ENCODE measurements at regions not wholly inside any gene's neighbourhood (a gene's known extent, or its start where the extent isn't known, plus 50 kb on each side); places are given as distances from the start of the nearest gene placed in this dataset.
"Not testable (repeated sequence)": the region's sequence is repeated elsewhere in the genome, so short reads cannot be mapped to it uniquely, and the experiment has no call there.

DNA sequence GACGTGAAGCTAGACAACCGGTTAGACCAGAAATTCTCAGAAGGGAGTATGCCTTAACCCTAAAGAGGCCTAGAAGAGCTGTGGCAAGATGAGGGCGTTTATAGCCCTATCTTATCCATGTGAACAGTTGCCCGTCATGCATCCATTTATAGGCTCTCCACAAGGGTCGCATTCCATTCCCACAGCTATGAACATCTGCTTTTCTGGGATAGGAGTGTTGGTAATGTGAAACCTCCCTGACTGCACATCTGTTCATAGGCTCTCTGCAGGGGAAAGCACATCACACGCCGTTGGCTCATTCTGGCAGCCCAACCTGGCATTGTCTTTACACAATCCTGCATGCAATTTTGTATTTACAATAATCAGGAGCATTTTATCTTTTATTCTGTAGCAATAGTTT is 485.6 kb downstream of the ACTR3B start:
- not testable (repeated sequence) for DNase-seq

DNA sequence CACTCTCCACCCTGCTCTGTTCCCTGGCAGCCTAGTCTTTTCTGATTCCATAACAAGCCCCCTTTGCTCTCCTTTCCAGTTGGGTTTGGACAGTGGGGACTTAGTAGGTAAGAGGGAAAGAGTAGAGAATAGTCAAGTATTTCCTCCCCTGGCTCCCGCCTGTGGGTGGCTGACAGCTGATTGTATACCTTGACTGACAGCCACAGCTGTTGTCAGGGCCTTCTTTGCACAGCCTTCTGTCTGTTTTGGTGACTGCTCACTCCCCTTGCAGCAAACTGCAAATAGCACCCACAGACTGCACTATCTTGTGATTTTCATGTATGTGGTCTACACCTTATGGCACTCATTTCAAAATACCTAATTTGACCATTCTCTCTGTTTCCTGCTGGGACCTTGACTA is 486.3 kb downstream of the ACTR3B start:
- no peak for DNase-seq

- DNase-seq: no peak
Observed at GRCh38 chr7:153247926-153248325, 488.4 kb downstream of the ACTR3B start.

DNA sequence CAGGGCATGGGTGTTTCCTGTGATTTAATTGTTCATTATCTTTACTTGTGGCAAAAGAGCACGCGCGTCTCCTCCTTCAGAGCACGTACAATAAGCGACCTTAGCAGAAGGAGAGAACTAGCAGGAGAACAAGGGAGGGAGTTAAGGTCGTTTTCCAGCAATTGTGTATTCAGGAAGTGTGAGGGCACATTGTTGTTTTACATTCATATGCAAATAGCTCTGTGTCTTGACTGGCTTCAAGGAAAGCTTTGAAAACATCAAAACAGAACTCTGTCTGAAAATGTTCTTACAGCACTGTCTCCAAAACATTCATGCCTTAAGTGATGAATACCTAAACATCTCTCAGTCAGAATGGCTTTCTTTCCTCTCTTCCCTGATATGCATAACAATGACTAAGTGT is 499.1 kb downstream of the ACTR3B start:
- no peak for DNase-seq

DNA sequence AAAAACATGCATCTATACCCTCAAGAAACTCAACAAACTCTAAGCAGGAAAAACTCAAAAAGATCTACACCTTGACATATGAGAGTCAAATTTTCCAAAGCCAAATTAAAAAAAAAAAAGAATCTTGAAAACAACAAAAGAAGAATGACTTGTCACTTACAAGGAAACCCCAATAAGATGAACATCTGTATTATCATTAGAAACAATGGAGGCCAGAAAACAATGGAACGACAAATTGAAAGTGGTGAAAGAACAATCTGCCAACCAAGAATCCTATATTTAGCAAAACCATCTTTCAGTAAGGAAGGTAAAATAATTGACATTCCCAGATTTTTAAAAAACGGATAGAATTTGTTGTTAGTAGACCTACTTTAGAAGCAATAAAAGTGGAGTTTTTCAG is 516.8 kb downstream of the ACTR3B start:
- no peak for DNase-seq

DNA sequence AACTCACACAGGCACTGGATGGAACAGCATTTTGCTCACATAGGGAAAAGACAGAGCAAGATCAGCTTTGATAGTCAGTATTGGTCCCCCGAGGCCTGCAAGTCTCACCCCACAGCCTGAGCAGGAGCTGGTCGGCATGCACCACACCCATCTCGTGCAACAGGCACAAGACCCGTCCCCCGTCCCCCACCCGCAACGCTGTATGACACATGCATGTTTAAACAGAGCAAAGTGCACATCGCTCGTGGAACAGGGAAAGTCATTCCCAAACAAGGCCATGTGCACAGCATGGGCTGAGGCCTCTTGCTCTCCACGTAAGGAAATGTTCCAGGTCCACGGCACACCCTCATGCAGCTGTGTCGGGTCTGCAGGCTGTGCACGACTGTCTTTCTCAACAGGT is 527.2 kb downstream of the ACTR3B start:
- DNase-seq: no peak

DNA sequence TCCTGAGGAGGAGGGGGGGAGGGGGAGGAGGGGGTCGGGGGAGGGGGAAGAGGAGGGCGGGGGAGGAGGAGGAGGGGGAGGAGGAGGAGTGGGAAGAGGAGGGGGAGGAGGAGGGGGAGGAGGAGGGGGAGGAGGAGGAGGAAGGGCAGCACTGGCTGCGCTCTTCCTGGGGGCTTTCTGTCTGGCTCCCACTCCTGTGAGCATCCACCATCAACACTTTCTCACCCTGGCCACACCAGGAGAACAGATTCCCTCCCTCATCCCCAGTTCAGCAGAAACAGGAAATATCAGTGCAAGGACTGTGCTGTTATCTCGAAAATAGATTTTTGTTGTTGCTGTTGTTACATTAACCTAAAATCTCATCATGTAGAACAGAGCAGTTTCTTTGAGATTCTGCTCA is 530.5 kb downstream of the ACTR3B start:
- DNase-seq: no peak

DNA sequence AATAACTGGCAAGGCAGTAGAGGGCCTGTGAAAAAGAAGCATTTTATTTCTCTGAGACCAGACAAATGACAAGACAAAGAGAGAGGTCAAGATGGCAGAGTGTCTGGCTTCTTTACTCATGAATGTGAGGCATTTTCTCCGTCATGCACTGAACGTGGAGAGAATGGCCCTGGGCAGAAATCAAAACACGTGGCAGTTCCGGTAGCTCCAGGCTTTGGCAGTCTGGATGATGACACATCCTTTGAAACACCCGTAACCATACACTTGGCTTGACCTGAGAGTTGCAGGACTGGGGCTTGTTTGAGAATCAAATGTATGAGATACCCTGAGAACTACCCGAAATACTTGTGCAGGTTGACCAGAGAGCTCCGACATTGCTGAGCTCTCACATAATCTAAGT is 537.6 kb downstream of the ACTR3B start:
- DNase-seq: no peak

- DNase-seq: no peak
Observed at GRCh38 chr7:153301936-153302335, 542.4 kb downstream of the ACTR3B start.

DNA sequence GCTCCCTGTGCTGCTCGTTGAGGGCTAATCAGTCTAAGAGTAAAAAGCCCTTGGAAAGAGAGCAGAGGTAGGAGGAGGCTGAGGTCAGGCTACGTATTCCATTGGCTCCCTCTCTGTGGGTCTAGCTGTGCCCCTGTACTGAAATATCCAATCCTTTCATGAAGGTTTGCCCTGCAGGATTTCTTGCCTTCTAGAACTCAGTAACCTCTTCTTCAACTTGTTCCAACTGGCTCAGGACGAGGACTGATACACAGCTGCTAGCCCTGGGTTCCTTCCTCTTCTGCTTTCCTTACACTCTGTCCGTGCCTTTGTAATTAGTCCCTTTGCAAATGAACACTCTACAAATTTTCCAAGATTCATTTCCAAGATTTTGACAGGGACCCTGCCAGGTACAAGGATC is 560.5 kb downstream of the ACTR3B start:
- no peak for DNase-seq

DNA sequence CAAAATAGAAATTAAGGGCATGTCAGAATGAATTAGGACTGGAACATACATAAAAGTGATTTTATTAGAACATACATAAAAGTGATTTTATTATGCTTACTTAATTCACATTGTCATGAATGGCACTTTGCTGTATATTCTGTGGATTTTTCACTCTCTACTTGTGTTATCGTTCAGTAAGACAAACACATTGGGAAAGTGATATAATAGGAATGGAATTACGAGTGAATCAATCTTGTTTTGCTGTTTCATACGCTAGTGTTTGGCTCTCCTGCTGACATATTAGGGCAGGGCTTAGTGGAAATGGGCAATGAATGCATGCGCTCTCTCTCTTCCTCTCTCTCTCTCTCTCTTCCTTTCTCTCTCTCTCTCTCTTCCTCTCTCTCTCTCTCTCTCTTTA is 561.1 kb downstream of the ACTR3B start:
- no peak for DNase-seq

- DNase-seq: no peak
Observed at GRCh38 chr7:153322991-153323390, 563.4 kb downstream of the ACTR3B start.

DNA sequence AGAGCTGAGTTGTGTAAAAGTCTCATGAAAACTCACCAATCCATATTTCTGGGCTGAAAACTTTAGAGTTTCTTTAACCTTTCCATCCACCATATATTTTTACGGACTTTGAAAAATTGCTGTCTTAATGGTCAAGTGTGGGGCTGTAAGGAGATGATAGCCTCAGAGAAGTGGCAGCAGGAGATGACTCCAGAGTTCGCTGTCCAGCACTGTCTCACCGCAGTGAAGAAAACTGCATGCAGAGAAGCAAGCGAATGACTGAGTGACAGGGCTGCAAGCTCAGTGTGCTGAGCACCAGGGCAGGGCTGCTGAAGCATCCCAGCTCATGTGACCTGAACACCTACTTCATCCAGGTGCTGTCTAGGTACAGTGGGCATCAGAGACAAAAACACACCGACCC is 564.5 kb downstream of the ACTR3B start:
- DNase-seq: no peak

- DNase-seq: no peak
Observed at GRCh38 chr7:153327683-153328082, 568.1 kb downstream of the ACTR3B start.

- DNase-seq: no peak
Observed at GRCh38 chr7:153331427-153331826, 571.9 kb downstream of the ACTR3B start.

DNA sequence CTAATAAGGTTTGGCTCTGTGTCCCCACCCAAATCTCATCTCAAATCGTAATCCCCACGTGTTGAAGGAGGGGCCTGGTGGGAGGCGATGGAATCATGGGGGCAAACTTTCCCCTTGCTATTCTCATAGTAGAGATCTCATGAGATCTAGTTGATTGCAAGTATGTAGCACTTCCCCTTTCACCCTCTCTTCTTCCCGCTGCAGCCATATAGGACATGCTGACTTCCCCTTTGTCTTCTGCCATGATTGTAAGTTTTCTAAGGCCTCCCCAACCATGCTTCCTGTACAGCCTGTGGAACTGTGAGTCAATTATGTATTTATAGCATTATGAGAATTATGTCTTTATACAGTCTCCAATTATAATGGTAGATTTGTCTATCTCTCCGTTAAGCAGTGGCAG is 594.5 kb downstream of the ACTR3B start:
- DNase-seq: peak; percentile 73

DNA sequence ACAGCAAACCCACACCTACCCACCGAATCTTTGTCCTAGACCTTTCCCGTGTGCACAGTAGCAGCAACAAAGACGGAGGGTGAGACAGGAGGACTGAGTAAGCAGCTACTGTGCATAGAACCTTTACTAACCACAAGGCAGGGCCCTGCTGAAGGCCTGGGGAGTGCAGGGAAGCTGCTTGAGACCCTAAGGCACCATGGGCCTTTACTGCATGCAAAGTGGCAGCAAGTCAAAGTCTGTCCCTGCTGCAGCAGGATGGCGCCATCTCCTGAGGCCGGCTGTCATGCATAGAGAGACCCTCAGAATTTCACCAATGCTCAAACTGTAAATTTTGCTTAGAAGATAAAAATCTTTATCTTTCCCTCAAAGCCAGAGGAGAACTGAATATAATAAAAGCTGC is 610.5 kb downstream of the ACTR3B start:
- peak; percentile 2 for DNase-seq

- no peak for DNase-seq
Observed at GRCh38 chr7:153380636-153381035, 621.1 kb downstream of the ACTR3B start.

DNA sequence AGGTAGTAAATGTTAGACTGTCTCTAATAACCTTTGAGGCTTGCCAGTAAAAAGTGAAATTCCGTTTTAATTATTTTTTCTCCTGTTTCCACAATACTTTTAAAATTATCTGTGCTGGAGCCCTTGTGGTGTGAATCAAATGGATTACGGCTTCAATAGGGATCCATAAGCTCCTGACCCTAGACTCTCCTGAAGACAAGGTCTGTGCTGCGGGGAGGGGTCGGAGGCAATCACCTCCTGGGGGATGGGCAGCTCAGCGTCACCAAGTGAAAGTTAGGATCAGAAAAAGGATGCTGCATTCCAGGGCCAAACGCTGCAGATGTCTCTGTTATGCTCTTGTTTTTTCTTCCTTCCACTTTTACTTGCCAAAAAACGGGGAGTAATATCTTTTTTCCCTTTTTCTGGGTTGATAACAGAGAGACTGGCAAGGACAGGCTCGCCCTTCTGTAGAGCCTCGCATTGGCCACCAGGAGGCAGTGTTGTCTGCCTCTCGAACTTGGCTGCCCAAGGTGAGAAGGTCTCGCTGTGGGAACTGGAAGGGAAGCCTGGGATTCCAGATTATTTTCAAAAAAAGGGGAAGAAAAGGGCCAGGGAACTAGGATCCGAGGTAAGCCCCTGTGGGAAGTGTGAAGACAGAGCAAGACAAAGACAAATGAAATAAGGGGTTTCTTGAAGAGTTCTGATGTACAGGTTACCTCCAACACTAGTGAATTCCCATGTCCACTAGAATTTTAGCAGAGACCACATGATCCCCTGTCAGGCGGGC is 621.9 kb downstream of the ACTR3B start:
- peak; percentile 18 for DNase-seq

- DNase-seq: no peak
Observed at GRCh38 chr7:153382641-153383101, 623.1 kb downstream of the ACTR3B start.

DNA sequence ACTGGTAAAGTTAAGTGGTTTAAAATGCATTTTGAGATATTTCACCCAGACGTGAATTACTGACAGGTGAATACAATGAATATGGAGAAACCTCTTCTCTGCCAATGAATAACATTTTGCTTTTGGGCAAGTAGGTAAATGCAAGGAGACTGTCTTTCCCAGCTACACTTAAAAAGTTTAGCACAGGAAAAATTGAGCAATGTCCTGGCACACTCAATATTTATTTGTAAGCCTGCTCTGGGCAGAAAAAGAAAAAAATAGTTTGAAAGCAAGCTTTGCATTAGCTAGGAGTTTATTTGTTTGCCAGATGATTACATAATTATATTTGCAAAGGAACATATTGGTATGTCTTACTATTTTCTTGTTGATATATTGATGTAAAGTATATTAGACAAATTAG is 624.2 kb downstream of the ACTR3B start:
- no peak for DNase-seq

GRCh38 chr7:153385502-153385901 is 626.0 kb downstream of the ACTR3B start:
- no peak for DNase-seq

DNA sequence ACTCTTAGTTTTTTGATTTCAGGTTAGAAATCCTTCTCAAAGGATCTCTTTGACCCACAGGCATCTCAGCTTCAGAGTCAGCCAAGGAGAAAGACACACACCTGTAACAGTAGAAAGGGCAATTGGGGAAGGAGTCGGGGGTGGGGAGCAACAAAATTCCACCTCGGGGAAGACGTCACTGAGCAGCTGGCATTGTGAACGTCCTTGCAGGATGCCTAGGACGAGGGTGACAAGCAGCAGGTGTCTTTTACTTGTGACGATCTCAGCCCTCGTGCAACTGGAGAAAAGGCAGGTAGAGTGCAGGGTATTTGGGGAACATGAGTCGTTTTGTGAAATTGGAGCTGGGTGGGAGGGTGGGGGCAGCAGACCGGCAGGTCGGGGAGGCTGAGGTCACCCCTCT is 627.0 kb downstream of the ACTR3B start:
- no peak for DNase-seq

- DNase-seq: no peak
Observed at GRCh38 chr7:153388611-153389010, 629.1 kb downstream of the ACTR3B start.

DNA sequence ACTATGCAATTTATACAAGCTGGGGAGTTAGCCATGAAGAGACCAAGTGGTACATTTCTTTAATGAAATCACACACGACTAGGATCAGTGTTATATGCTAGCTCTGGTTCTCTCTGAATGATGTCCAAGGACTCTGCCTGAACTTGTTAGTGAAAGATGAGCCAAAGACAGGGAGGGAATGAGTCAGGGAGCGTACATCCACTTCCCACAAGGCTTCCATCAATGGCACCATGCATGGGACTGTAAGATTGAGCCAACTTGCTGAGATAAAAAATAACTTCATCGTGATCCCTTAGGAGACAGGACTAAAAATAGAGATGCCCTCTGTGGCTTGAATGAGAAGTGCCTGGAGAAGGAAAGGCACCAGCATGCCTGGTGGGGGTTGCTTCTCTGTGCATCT is 629.7 kb downstream of the ACTR3B start:
- no peak for DNase-seq

Data from GDM1 (cell line).